GM18498 (cell line): ENCODE measurements at regions not wholly inside any gene's neighbourhood (a gene's known extent, or its start where the extent isn't known, plus 50 kb on each side); places are given as distances from the start of the nearest gene placed in this dataset.
"Not testable (repeated sequence)": the region's sequence is repeated elsewhere in the genome, so short reads cannot be mapped to it uniquely, and the experiment has no call there.

Experiments used
- ATAC-seq: cut with Tn5 transposase; IDR thresholded peaks from one replicate; pipeline ENCODE4 v1.9.1; 2021; ENCODE audit warnings: mild to moderate bottlenecking, moderate library complexity; ENCODE audit not compliant: unreplicated experiment

- no peak for ATAC-seq
Measured at GRCh38 chr2:124967325-124967724, 942.2 kb downstream of the CNTNAP5 start.

- ATAC-seq, result no peak
Measured at GRCh38 chr2:124970030-124970429, 944.9 kb downstream of the CNTNAP5 start.

GRCh38 chr2:124973396-124973795 is 948.3 kb downstream of the CNTNAP5 start:
- ATAC-seq, result no peak

GRCh38 chr2:124975224-124975623 is 950.1 kb downstream of the CNTNAP5 start:
- no peak for ATAC-seq

GRCh38 chr2:124975648-124976047 is 950.6 kb downstream of the CNTNAP5 start:
- ATAC-seq, result no peak

GRCh38 chr2:124978597-124978996 is 953.5 kb downstream of the CNTNAP5 start:
- no peak for ATAC-seq

GRCh38 chr2:124983595-124983994 is 958.5 kb downstream of the CNTNAP5 start:
- no peak for ATAC-seq

GRCh38 chr2:124985270-124985669 is 960.2 kb downstream of the CNTNAP5 start:
- no peak for ATAC-seq

GRCh38 chr2:124986136-124986535 is 961.0 kb downstream of the CNTNAP5 start:
- ATAC-seq, result no peak

GRCh38 chr2:124986870-124987269 is 961.8 kb downstream of the CNTNAP5 start:
- ATAC-seq, result not testable (repeated sequence)

- not testable (repeated sequence) for ATAC-seq
Measured at GRCh38 chr2:124987436-124987835, 962.3 kb downstream of the CNTNAP5 start.

- no peak for ATAC-seq
Measured at GRCh38 chr2:124988111-124988510, 963.0 kb downstream of the CNTNAP5 start.

- no peak for ATAC-seq
Measured at GRCh38 chr2:124988794-124989193, 963.7 kb downstream of the CNTNAP5 start.

GRCh38 chr2:124993809-124994208 is 968.7 kb downstream of the CNTNAP5 start:
- ATAC-seq, result no peak

- ATAC-seq, result no peak
Measured at GRCh38 chr2:124995185-124995912, 970.3 kb downstream of the CNTNAP5 start.

- no peak for ATAC-seq
Measured at GRCh38 chr2:124996406-124996805, 971.3 kb downstream of the CNTNAP5 start.

- no peak for ATAC-seq
Measured at GRCh38 chr2:124999906-125000305, 974.8 kb downstream of the CNTNAP5 start.

GRCh38 chr2:125004106-125004800 is 979.2 kb downstream of the CNTNAP5 start:
- no peak for ATAC-seq

- ATAC-seq, result no peak
Measured at GRCh38 chr2:125006676-125007075, 981.6 kb downstream of the CNTNAP5 start.

GRCh38 chr2:125028721-125029120 is 1003.6 kb downstream of the CNTNAP5 start:
- ATAC-seq, result not testable (repeated sequence)

- ATAC-seq, result no peak
Measured at GRCh38 chr2:125033871-125034270, 1008.8 kb downstream of the CNTNAP5 start.

GRCh38 chr2:125037135-125037653 is 1012.1 kb downstream of the CNTNAP5 start:
- ATAC-seq, result no peak
